Smooth muscle cell (in vitro differentiated cells): ENCODE measurements at regions not wholly inside any gene's neighbourhood (a gene's known extent, or its start where the extent isn't known, plus 50 kb on each side); places are given as distances from the start of the nearest gene placed in this dataset.

ENCODE experiments used
- DNase-seq: peaks from one replicate; lab custom pipeline; 2025; ENCODE audit not compliant: unreplicated experiment; lab: John Stamatoyannopoulos, UW
- H2AFZ ChIP-seq: fragments of 200-600 bp; sonication (generic); 2 replicates; pipeline ENCODE4 v1.6.0; 2016; ENCODE audit warnings: antibody characterized with exemption, low read depth, mild to moderate bottlenecking
- H3F3A ChIP-seq: fragments of 200-600 bp; sonication (generic); 2 replicates; pipeline ENCODE4 v1.6.0; 2017; ENCODE audit warnings: antibody characterized with exemption, low read depth
- H3K27ac ChIP-seq: fragments of 200-600 bp; sonication (generic); 2 replicates; pipeline ENCODE4 v1.5.1; 2016; ENCODE audit warnings: low read depth, mild to moderate bottlenecking
- H3K27me3 ChIP-seq: fragments of 200-600 bp; sonication (generic); 2 replicates; pipeline ENCODE4 v1.6.1; 2016; ENCODE audit warnings: low read depth, mild to moderate bottlenecking
- H3K36me3 ChIP-seq: fragments of 200-600 bp; sonication (generic); 2 replicates; pipeline ENCODE4 v1.5.1; 2016; ENCODE audit warnings: low read depth
- H3K4me1 ChIP-seq: fragments of 200-600 bp; sonication (generic); 2 replicates; pipeline ENCODE4 v1.5.1; 2016; ENCODE audit warnings: low read depth
- H3K4me2 ChIP-seq: fragments of 200-600 bp; sonication (generic); 2 replicates; pipeline ENCODE4 v1.6.0; 2016; ENCODE audit warnings: mild to moderate bottlenecking
- H3K4me3 ChIP-seq: fragments of 200-600 bp; sonication (generic); 2 replicates; pipeline ENCODE4 v1.5.1; 2016; ENCODE audit warnings: mild to moderate bottlenecking
- H3K79me2 ChIP-seq: fragments of 200-600 bp; sonication (generic); 2 replicates; pipeline ENCODE4 v1.6.0; 2016; ENCODE audit warnings: low read depth, mild to moderate bottlenecking
- H3K9ac ChIP-seq: fragments of 200-600 bp; sonication (generic); 2 replicates; pipeline ENCODE4 v1.6.0; 2016; ENCODE audit warnings: low read depth
- H3K9me3 ChIP-seq: fragments of 200-600 bp; sonication (generic); replicated peaks from 2 replicates; pipeline ENCODE4 v1.5.1; 2016; ENCODE audit warnings: low read depth
- H4K20me1 ChIP-seq: fragments of 200-600 bp; sonication (generic); 2 replicates; pipeline ENCODE4 v1.6.0; 2016; ENCODE audit warnings: low read depth
- CTCF ChIP-seq: fragments of 200-600 bp; sonication (generic); IDR thresholded peaks from 2 replicates; pipeline ENCODE4 v1.5.1; 2017; ENCODE audit warnings: borderline replicate concordance, mild to moderate bottlenecking, antibody characterized with exemption; ENCODE audit not compliant: insufficient read depth, poor library complexity, severe bottlenecking
- WGBS: methylation state at CpG from one replicate; pipeline ENCODE4 v1.1.7; 2016; ENCODE audit warnings: low lambda C conversion rate; 5-methylcytosine and 5-hydroxymethylcytosine counted together

DNA sequence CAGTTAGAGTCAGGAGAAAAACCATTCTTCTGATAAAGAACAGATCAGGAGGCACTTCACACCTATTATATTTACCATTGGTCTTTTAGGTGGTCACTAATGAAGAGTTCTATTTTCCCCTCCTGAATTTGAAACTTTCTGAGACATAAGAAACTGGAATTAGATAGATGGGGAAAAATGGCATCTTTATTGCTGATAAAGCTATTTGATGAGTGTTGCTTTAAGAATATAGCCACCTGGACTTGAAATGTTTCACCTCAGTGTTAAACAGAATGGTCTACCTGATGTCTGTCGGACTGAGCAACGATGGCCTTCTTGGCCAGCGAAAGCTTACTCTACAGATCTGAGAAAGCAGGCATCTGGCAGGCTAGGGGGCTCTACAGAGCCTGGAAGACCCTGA is 107.0 kb downstream of the SLITRK5 start:
- H3F3A ChIP-seq, result no peaks in the 10 kb centered on the region
- peaks cover 20% of the 10 kb centered on the region for H3K27me3 ChIP-seq
- no peak for TF ChIP-seq CTCF
- no peaks in the 10 kb centered on the region for H4K20me1 ChIP-seq
- no peak overlapping the region for H3K4me2 ChIP-seq
- H3K9me3 ChIP-seq, result no peaks in the 10 kb centered on the region
- no peak overlapping the region for H3K4me3 ChIP-seq
- H3K36me3 ChIP-seq, result no peaks in the 10 kb centered on the region
- DNase-seq, result no peak
- no peak overlapping the region for H3K27ac ChIP-seq
- no peaks in the 10 kb centered on the region for H3K4me1 ChIP-seq
- no peak overlapping the region for H3K9ac ChIP-seq
- H2AFZ ChIP-seq, result no peak overlapping the region
- no peaks in the 10 kb centered on the region for H3K79me2 ChIP-seq
- 91% methylated on average over 3 of the region's 3 CpGs for WGBS

DNA sequence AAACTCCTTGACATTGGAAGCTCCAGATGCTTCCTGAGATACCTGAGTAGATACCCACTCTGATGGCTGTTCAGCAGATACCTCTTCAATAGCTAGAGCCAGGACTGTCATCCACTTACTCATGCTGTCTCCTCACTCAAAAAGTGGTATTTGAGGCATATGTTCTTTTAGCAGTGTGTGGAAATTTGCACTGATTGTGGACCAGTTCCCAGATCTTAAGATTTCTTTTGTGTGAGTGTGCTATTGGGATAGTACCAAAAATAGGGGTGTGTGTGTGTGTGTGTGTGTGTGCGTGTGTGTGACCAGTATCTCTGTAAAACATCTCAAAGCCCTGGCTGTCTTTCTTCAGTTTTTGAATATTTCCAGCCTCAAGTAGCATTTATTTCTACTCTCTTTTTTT is 108.3 kb downstream of the SLITRK5 start:
- no peak overlapping the region for H3K4me3 ChIP-seq
- no peaks in the 10 kb centered on the region for H4K20me1 ChIP-seq
- no peaks in the 10 kb centered on the region for H3K79me2 ChIP-seq
- H3K4me2 ChIP-seq, result no peak overlapping the region
- H3K9ac ChIP-seq, result no peak overlapping the region
- H2AFZ ChIP-seq, result no peak overlapping the region
- no peaks in the 10 kb centered on the region for H3K9me3 ChIP-seq
- no peak for DNase-seq
- no peaks in the 10 kb centered on the region for H3K36me3 ChIP-seq
- H3K27me3 ChIP-seq, result peaks cover 20% of the 10 kb centered on the region
- H3K4me1 ChIP-seq, result no peaks in the 10 kb centered on the region
- no peak for TF ChIP-seq CTCF
- no peaks in the 10 kb centered on the region for H3F3A ChIP-seq
- no peak overlapping the region for H3K27ac ChIP-seq
- WGBS, result 94% methylated on average over 1 of the region's 1 CpG

GRCh38 chr13:87783366-87783765 is 112.2 kb downstream of the SLITRK5 start:
- H3K79me2 ChIP-seq, result no peaks in the 10 kb centered on the region
- no peak overlapping the region for H3K4me2 ChIP-seq
- WGBS, result 86% methylated on average over 5 of the region's 5 CpGs

More at GRCh38 chr13:87783366-87783765, 112.2 kb downstream of the SLITRK5 start:
- Histone ChIP-seq H3K36me3 (no peaks in the 10 kb centered on the region), H2AFZ (no peak overlapping the region), H3K4me3 (no peak overlapping the region), H3K9me3 (no peaks in the 10 kb centered on the region), H3F3A (no peaks in the 10 kb centered on the region), H3K4me1 (no peaks in the 10 kb centered on the region), H3K27me3 (peaks cover 13% of the 10 kb centered on the region), H3K27ac (no peak overlapping the region), H3K9ac (no peak overlapping the region), H4K20me1 (no peaks in the 10 kb centered on the region)
- DNase-seq, result no peak
- TF ChIP-seq CTCF, result no peak
